HG02973 (cell line): ENCODE measurements at regions not wholly inside any gene's neighbourhood (a gene's known extent, or its start where the extent isn't known, plus 50 kb on each side); places are given as distances from the start of the nearest gene placed in this dataset.
A peak's percentile ranks its signal among the peaks of the same experiment; 100 is the strongest.
"Not testable (repeated sequence)": the region's sequence is repeated elsewhere in the genome, so short reads cannot be mapped to it uniquely, and the experiment has no call there.

Source experiments
- ATAC-seq: cut with Tn5 transposase; IDR thresholded peaks from one replicate; pipeline ENCODE4 v1.9.1; 2021; ENCODE audit warnings: moderate library complexity; ENCODE audit not compliant: unreplicated experiment

DNA sequence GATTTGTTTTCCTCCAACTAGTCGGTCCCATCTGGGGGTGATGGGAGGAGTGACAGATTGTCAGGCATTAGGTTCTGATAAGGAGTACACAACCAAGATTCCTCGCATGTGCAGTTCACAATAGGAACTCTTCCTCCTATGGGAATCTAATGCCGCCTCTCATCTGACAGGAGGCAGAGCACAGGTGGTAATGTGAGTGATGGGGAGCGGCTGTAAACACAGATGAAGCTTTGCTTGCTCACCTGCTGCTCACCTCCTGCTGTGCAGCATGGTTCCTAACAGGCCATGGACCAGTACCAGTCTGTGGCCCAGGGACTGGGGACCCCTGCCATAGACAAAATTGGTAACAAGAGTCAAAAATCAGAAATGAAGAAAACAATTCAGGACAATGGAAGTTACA lies 173.3 kb upstream of the HMHB1 start:
- ATAC-seq = no peak

DNA sequence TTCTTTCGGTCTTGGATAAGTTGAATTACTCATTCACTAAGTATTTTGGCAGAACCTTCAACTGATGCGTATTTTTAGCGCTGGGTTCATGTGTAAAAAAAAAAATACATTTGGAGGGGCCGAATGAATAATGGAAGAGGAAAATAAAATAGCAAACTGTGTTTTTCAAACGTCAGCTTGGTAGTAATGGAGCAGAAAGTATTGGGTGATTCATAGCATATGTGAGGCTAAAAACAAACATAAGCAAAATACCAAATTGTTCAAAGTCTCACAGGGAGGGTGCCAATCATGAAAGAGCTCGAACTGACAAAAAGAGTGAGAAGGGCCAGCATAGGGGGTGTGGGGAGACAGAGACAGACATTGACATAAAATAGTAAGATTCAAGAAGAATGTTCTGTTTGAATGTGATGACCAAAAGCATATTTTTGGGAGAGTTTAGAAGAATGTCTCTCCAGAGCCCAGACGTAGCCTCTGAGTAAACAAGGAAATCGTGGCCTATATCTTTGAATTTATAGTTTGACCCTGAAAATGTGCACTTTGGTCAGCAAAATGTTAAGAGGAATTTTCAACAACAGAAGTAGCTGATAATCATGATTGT lies 174.9 kb upstream of the HMHB1 start:
- ATAC-seq = no peak

DNA sequence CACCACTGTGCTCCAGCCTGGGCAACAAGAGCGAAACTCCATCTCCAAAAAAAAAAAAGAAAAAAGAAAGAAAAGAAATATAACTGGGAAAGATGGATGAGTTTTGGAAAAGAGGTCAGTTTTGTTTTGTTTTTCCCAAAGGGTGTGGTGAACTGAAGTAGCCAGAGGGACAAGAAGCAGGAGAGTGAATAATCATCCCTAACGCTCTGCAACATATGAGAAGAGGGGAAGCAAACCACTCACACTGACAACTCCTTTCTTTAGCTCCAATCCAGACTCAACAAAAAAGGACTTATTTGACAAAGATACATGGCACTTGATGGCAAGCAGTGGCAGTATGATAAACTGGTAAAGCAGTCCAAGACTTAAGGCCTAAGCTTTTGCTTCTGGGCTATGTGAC lies 176.1 kb upstream of the HMHB1 start:
- ATAC-seq = no peak

DNA sequence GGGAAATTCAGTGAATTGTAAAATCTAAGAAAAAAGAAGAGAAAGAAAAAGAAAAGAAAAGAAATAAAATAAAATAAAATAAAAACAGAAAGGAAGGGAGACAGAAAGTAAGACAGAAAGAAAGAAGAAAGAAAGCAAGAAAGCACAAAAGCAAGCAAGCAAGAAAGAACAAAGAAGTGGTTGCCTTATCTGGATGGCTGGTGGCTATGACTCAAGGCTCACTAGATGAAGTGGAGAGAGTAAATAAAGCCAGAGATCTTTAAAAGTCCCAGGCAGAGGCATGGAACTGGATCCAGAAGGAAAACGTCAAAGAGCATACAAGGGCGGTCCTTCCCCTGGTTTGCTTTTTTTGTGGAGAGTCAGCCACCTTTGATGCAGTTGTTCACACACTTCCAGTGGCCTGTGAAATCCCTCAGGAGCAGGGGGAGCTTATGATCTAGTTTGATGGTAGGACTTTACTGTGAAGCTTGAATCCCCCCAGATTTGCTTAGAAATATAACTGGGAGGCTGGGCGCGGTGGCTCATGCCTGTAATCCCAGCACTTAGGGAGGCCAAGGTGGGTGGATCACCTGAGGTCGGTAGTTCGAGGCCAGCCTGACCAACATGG lies 176.7 kb upstream of the HMHB1 start:
- no peak for ATAC-seq

DNA sequence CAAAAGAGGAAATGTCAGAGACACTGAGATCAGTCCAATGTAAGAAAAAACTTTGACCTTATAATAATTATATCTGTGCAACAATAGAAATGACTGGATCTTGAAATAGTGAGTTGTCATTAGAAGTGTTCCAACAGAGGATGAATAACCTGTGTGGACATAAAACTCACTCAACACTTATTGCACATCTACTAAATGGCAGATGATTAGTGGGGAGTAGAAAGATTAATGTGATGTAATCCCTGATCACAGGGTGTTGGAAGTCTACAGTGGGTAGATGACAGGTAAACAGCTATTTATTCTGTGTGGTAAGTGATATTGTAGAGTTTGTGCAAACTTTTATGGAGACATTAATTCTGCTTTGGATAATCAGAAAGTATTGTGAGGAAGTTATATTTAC lies 177.3 kb upstream of the HMHB1 start:
- ATAC-seq = no peak

DNA sequence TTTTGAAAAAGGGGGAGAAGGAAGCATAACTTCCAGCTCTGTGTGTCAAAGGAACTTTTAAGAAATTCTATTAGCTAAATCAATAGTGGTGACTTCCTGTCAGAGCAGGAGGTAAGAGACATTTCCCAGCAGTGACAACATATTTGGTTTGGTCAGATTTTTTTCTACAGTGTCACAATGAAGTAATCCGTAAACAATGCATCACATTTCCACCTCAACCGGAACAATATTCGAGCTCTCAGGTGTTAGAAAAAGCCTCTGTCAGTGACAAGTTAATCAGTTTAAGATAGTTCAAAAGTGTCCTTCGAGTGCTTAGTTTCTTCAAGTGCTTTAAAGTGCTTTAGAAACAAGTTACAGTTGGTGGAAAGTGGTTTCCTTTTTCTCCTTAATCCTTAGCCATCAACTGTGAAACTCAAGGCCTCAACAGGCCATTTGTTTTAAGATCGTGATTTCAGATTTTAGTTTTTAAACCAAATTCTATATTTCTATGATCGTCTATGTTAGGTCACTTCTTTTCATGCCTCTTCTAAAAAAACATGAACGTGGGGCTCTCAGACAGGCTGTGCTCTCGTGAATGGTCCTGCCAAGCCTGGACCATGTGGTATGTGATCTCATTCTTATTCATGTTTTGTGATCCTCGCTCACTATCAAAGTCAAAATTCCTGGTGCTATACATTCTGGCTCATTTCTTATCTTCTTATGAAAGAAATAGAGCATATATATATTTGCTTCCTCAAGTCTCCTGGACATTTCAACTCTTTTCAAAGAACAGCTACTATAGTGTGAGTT lies 181.9 kb upstream of the HMHB1 start:
- ATAC-seq = no peak

DNA sequence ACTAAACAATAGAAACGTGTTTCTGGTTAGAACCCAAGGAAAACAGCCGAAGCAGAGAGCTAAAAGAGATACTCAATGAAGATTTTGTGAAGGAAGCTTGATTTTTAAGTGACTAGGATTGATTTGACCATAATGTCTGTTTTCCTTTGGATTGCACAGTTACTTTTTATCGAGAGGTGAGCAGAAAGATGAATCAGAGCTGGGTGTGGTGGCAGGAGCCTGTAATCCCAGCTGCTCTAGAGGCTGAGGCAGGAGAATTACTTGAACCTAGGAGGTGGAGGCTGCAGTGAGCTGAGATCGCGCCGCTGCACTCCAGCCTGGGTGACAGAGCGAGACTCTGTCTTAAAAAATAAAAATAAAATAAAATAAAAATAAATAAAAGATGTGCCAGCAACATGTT lies 186.9 kb upstream of the HMHB1 start:
- ATAC-seq = not testable (repeated sequence)

DNA sequence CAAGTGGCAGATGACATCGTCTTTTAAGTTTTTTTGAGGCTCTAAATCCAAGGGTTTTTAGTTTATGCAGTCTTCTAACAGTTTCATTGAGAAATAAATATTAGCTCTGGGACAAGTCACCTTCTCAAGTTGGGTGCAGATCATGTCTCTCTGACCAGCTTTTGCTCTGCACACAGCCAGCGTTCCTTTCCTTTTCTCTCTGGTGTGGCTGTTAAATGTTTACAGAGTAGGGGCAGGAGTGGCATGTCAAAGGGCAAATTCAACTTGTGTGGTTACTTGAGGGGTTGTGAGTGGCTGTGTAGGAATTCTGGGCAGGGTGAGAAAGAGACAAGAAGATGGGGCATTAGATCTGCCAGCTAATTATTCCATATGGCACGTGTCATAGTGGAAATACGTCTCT lies 187.5 kb upstream of the HMHB1 start:
- ATAC-seq = no peak

DNA sequence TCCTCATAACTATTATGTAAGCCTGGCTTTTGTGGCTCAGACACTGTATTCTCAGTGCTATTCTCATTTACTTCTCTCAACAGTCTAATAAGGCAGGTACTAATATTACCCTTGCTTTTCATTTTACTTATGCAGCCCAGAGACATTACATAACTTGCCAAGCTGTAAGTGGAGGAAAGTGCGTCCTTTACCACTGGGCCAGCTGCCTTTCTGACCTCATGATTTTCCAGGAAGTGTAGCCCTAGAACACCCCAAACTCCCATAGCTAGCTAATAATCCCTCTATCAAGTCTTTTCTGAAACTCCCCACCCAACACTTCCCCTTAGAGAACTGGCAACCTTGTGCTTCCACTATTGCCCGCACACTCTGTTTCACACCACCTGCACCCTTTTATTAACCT lies 192.9 kb upstream of the HMHB1 start:
- ATAC-seq = no peak

DNA sequence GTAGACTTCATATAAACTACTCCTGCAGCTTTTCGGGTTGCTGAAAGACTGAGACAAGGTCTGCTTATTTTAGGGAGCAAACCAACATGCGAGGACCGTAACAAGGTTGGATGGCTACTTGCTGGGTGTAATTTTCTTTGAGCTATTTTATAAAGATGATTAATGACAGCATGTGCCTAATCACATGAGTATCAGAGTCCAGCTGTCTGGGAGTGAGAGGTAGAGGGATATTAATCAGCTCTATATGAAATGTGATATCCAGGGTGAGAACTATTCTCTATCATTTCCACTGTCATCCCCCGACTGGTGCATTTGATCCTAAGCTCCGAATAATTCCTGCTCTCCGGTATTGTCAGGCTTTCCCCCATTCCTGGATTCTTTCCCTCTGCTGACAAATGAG lies 193.8 kb upstream of the HMHB1 start:
- ATAC-seq = no peak

DNA sequence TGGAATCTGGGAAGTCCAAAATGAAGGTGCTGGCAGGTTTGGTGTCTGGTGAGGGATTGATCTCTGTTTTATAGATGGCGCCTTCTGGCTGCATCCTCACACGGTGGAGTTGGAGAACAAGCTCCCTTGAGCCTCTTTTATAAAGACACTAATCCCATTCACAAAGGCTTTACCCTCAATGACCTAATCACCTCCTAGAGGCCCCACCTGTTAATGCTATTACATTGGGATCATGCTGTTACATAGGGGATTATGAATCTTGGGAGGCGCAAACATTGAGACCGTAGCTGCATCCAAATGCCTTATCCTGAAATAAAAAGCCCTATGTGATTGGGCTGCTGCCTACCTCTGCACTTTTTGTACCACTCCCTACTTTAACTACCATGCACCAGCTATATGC lies 197.1 kb upstream of the HMHB1 start:
- no peak for ATAC-seq

DNA sequence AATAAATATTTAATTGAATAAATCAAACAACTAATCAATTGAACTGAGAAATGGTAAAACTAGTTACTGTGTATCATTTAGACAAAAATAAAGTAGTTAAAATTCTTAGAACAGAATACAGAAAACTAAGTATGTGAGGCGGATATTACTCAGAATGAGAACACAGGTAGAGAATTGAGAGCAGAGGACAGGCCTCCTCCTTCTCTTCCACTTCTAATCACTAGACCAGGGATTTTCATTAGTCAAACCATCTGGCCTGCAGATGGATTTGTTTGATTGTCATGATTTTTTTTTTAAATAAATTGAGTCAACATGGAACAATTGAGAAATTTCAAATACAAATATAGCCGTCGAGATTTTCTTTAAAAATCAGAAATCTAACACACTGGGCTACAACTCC lies 198.6 kb upstream of the HMHB1 start:
- no peak for ATAC-seq

DNA sequence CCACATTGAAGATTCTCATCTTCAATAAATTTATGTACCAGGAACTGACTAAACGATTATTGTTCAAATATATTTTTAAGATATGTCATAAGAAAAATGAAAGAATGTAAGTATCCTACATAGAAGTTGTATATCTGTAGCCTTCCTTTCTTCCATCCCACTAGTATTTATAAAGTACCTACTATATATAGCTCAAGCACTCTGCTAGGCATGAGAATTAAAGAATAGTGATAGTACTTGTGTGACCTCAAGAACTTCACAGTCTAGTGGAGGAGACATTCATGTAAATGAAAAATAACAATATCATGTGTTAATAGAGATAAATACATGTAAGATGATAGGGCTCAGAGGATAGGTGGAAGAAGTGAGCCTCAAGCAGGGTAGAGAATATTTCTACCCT lies 201.0 kb upstream of the HMHB1 start:
- no peak for ATAC-seq

DNA sequence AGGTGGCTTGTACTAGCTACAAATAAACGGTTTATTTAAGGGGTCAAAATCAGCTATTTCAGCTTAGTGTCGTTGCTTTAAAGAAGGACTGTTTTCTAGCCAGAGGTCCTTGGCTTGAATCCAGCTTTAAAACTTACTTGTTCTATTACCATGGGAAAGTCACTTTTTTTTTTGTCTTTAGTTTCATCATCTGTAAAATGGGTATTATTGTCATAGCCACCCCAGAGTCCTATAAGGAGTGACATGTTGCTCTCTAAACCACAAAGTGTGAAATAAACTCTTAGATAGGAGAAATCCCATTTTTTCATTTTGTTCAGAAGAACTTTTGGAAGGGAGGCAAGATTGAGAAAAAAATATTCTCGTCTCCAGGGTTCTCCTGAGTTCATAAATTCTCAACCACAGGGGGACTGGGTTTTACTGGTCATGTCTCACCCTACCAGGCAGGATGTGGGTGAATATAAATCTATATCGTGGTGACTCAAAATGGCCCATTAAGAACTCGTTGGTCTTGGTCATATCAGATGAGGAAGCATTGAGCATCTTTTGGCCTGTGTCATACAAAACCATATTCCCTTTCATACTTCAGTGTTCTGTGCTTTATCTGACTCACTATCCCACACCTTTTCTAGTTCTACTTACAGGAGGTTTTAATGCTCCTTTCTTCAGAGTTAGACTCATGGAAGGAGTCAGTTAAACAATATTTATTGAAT lies 202.7 kb upstream of the NR3C1 start:
- peak; percentile 93 for ATAC-seq

DNA sequence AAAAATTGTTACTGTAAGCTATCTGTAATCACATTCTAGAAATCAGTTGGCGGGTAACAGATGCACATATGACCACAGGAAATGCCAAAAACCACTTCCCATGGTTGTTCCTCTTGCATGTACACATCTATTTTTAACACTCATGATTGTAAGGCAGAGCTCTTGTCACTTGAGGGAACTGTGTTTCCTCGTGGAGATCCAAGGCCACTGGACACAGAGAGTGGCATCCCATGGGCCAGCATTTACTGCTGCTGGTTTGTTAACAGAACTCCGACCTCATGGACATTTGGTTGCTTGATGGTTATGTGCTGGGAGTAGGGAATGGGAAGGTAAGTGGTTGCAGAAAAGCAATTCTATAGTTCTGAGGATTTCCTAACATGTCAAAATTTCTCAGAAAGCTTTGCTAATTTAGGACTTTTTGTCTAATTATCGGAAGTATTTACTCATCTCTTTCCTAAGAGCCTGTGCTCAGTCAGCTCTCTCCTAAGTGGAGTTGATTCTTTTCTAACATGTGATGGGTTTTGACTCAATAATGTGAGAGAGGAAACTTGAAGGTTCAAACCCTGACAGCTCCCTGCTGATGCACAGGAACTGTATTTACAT lies 202.0 kb upstream of the NR3C1 start:
- ATAC-seq = peak; percentile 50

DNA sequence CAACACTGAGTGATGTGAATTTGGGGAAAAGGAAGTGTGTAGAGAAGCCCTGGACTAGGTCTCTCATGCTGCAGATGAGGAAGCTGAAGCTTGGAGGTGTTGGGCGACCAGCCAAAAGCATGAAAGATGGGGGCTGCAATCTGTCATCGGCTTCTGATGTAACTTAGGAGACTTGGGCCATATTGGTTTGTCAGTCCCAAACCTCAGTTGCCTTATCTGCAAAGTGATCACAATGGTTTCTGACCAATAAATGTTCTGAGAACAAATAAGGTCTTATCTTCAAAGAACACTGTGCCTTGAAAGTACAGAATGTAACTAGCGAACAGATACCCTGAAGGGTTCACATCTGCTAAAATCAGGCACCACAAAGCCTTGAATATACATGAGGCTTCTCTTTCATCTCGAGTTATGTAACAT lies 198.4 kb upstream of the NR3C1 start:
- no peak for ATAC-seq

DNA sequence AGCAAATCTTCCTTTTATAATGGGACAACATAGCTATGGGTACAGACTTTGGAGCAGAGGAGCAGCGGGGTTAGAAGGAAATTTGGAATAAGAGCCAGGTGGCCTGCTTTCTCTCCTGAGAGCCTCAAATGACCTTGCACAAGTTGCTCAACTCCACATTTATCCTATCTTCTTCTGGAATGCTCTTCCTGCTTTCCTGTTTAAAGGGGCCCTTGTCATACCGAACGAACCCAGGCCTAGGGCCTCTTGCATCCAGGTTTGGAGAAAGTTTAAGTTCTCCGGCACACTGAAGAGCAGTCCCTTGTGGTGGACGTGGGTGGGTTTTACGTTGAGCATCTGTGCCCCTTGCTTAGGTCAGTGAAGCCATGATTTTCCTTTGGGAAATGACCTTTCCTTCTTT lies 197.9 kb upstream of the NR3C1 start:
- ATAC-seq = no peak

DNA sequence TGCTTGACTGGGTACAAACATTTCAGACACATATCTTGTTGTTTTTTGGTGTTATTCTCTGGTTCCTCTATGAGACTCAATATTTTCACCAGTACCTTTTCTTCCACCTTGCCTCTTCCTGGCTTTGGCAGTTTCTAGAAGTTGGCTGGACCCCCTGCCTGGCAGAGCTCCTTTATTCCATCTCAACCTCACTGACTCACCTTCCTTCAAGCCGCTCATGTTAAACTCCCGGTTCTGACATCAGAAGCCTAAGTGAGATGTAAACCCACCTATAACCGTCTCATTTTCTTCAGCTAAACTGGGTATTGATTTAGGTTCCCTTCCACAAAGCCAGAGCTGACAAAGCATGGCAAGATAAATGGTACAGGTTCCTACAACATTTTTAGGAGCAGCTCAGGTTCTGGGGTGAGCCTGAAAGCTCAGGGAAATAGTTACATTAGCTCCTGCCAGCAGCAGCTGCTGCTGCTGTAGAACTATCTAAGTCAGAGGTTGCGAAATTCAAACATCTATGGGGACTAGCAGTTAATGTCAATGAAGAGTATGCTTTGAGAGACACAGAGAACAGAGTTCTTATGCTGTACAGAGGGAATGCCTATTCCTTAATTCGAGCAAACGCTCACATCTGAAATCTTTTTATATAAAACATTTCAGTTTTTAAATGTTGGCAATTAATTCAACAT lies 197.1 kb upstream of the NR3C1 start:
- ATAC-seq = no peak

DNA sequence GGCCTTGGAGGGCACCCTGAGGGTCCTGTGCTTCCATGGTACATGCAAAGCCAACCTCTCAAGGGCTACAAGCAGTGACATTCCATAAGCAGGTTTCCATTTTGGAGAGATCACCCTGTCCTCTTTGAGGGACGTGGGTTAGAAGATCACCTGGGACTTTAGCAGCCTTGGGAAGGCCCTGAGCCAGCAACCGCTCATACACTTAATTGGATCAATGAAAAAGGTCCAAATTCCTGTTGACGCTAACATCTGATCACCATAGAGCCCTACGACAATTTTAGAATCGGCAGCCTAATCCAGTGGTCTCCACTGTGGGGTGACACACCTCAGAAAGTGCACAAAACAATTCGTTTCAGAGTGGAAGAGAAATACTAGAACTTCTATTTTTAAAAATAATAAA lies 196.0 kb upstream of the NR3C1 start:
- ATAC-seq = no peak

DNA sequence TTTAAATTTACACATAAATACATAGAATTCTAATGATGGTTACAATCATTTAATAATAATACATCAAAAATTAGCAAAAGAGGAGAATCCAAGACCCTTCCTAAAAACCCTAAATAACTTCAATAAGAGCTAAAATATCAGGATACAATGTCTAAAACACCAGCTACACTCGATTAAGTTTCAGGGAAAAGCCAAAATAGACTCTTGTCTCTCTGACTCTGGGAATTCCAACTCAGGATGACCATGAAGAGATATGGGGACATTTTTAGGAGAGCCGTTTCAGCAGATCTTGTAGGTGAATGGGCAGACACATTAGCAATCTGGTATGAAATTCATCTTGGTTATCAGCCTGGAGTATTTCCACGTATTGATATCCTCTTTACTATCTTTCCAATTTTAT lies 193.3 kb upstream of the NR3C1 start:
- no peak for ATAC-seq
